DMS 273 (cell line): ENCODE measurements at regions not wholly inside any gene's neighbourhood (a gene's known extent, or its start where the extent isn't known, plus 50 kb on each side); places are given as distances from the start of the nearest gene placed in this dataset.
"Not testable (repeated sequence)": the region's sequence is repeated elsewhere in the genome, so short reads cannot be mapped to it uniquely, and the experiment has no call there.

ENCODE experiments used
- DNase-seq: peaks from one replicate; lab custom pipeline; 2025; ENCODE audit not compliant: unreplicated experiment; lab: John Stamatoyannopoulos, UW

GRCh38 chr4:170231377-170231776, 141.6 kb upstream of the AADAT start:
- no peak for DNase-seq

- DNase-seq = no peak
These were observed 140.5 kb upstream of the AADAT start for GRCh38 chr4:170230242-170230641.

GRCh38 chr4:170229006-170229405, 139.2 kb upstream of the AADAT start:
- DNase-seq = no peak

GRCh38 chr4:170227928-170228327, 138.2 kb upstream of the AADAT start:
- DNase-seq = no peak

GRCh38 chr4:170226288-170226687, 136.5 kb upstream of the AADAT start:
- DNase-seq = no peak

- DNase-seq = no peak
These were observed 125.0 kb upstream of the AADAT start for GRCh38 chr4:170214731-170215130.

GRCh38 chr4:170214101-170214500, 124.3 kb upstream of the AADAT start:
- no peak for DNase-seq

- no peak for DNase-seq
These were observed 113.0 kb upstream of the AADAT start for GRCh38 chr4:170202721-170203120.

GRCh38 chr4:170198747-170199146, 109.0 kb upstream of the AADAT start:
- DNase-seq = peak; percentile 7

- not testable (repeated sequence) for DNase-seq
These were observed 105.0 kb upstream of the AADAT start for GRCh38 chr4:170194794-170195193.

GRCh38 chr4:170193496-170193895, 103.7 kb upstream of the AADAT start:
- no peak for DNase-seq

- DNase-seq = no peak
These were observed 100.5 kb upstream of the AADAT start for GRCh38 chr4:170190265-170190664.

GRCh38 chr4:170170861-170171260, 81.1 kb upstream of the AADAT start:
- no peak for DNase-seq

GRCh38 chr4:170169699-170170098, 79.9 kb upstream of the AADAT start:
- no peak for DNase-seq

GRCh38 chr4:170167678-170168077, 77.9 kb upstream of the AADAT start:
- DNase-seq = no peak

GRCh38 chr4:170166193-170166592, 76.4 kb upstream of the AADAT start:
- DNase-seq = not testable (repeated sequence)

GRCh38 chr4:170162416-170162815, 72.7 kb upstream of the AADAT start:
- no peak for DNase-seq

- DNase-seq = no peak
These were observed 67.9 kb upstream of the AADAT start for GRCh38 chr4:170157670-170158069.

- DNase-seq = no peak
These were observed 55.4 kb upstream of the AADAT start for GRCh38 chr4:170145120-170145519.

GRCh38 chr4:170139764-170140163, 50.0 kb upstream of the AADAT start:
- DNase-seq = no peak
